Astrocyte of the hippocampus (primary cell): ENCODE measurements at regions not wholly inside any gene's neighbourhood (a gene's known extent, or its start where the extent isn't known, plus 50 kb on each side); places are given as distances from the start of the nearest gene placed in this dataset.
"Not testable (repeated sequence)": the region's sequence is repeated elsewhere in the genome, so short reads cannot be mapped to it uniquely, and the experiment has no call there.

Experiments used
- DNase-seq: peaks from one replicate; pipeline ENCODE4 v3.0.0; 2011; ENCODE audit warnings: low read depth, low spot score

- DNase-seq, result no peak
Observed at GRCh38 chr10:118805146-118805545, 50.4 kb upstream of the CACUL1 start.

- DNase-seq, result no peak
Observed at GRCh38 chr10:118807512-118808305, 52.9 kb upstream of the CACUL1 start.

GRCh38 chr10:118808601-118809356 is 54.0 kb upstream of the CACUL1 start:
- DNase-seq, result no peak

DNA sequence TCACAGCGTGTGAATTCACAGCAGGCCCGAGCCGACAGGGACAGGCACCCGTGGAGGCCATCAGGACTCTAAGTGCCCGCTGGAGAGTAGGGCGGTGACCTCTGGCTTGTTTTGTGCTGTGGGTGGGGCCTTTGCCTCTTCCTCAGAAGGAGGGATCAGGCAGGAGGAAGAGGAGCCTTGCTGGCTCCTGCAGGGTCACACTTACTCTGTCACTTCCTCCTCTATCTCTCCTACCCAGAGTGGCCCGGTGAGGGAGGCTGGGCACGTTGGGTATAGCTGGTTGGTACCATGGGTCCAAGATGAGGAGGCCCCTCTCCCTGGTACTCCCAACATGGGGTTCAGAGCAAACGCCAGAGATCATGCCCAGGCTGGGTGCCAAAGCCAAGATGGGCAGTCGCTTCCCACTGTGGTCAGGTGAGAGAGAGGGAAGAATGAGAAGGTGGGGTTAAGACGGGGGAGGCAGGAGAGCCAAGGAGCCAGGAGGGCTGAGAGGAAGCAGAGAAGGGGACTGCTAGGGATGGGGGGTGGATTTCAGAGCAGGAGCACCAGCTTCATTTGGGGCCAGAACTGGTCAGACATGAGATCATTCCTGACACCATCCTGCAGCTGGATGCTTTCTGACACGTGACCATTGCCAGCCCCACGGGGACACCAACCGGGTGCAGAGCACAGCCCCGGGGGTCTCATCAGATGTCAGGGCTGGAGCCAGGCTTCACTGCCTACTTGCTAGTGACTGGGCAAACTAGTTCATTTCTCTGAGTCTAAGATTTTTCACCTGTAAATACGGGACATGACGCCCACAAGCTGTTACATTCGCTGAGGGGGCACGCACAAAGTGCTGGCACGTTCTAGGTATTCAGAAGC is 54.8 kb upstream of the CACUL1 start:
- DNase-seq, result no peak

DNA sequence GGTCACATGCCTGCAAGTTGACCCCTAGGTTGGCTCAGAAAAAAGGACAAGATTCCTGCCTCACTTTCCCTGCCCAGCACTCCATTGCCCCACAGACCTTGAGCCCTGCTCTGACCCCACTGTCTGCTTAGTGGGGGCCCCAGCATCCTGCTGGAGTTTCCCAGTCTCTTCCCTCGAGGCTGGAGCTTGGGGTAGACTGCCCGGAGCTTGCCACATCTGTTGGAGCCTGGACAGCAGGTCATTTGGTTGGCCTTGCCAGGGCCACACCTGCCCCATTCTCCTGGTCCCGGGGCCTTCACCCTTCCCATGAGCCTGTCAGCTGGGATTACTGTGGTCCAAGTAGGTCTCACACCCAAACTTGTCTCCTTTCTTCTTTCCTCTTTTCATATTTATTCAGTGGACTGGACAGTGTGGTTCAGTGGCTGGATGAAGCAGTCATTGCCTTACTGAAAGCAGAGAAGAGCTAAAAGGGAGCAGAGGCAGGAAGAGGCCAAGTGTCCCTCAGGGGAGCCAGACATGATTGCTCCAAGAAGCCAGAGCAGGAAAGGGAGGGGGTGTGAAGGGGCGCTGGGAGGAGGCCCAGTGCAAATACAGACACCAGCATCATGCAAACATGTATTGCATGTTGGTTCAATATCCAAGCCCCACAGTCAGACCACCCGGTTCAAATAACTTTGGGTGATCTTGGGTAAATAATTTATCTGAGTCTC is 56.2 kb upstream of the CACUL1 start:
- DNase-seq, result no peak

DNA sequence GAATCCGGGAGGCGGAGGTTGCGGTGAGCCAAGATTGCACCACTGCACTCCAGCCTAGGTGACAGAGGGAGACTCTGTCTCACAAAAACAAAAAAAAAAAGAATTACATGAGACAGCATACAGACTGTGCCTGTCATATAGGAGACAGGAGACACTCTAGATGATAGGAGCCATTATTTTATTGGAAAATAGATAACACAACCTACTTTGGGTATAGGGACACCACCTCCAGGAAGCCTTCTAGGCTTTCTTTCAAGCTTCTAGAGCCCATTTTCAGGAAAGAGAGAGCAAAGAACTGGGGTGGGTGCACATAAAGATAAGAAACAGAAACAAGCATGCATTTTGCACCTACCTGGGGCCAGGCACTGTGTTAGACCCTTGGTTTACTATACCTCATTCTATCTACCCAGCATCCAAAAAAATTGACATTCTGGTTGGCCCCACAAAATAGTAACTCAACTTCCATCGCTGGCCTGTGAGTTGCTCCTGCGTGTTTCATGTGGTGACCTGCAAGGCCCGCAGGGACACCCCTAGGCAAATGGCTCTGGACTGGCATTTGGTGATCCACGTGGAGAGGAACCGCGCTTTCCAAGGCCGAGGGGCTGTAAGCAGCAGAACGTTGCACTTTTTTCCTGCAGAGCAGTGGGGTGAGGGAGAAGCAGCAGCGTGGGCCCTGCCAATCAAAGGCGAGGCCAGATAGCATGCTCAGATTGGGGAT is 57.1 kb upstream of the CACUL1 start:
- DNase-seq, result no peak

DNA sequence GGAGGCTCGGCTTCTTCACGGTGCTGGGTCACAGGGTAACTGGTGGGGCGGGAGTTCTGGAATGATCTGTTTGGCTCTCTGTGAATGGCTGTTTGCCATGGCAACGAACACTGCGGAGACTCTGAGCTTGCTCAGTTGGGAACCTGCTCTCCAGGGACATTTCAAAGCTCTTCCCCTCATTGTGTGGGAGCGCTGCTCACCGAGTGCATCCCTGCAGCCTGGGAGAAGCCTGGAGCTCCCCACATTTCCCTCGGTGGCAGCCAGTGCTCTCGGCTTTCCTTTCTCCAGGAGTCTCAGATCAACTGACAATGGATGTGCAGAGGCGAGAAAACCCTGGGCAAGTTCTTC is 57.6 kb upstream of the CACUL1 start:
- peak; percentile 26 for DNase-seq

GRCh38 chr10:118813001-118813400 is 58.2 kb upstream of the CACUL1 start:
- DNase-seq, result not testable (repeated sequence)

- DNase-seq, result no peak
Observed at GRCh38 chr10:118816471-118817168, 61.9 kb upstream of the CACUL1 start.

DNA sequence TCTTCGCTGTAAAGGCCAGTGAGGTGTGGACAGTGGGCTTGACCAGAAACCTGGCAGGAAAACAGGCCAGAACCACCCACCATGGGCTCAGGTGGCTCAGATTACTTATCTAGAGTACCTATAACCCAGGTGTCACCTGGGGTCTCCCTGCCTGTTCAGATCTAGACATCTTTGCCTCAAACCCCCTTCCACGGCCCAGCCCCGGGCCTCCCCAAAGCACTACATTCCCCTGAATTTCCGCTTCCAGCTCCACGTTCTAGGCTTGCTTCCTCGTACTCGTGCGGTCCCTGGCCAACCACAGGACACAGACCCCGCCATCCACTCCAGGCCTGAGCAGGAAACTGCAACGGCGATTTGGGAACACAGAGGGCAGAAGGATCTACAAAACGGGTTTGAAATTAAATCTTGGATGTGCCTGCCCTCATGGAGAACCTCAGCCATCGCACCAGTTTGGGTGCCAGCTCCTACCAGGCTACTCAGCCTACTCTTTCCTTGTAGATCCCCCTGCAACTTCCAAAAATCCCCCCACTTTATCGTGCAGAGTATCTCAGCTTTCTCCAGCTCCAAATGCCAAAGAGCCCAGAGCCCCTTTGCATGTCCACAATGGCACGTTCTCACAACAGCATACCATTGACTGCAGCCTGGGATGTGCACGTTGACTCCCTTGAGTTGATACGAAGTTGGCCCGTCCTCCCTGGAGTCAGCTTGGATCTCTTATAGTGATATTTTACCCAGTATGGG is 62.7 kb upstream of the CACUL1 start:
- no peak for DNase-seq

- DNase-seq, result peak; percentile 22
Observed at GRCh38 chr10:118818621-118819221, 64.0 kb upstream of the CACUL1 start.

- DNase-seq, result no peak
Observed at GRCh38 chr10:118820326-118821116, 65.8 kb upstream of the CACUL1 start.

DNA sequence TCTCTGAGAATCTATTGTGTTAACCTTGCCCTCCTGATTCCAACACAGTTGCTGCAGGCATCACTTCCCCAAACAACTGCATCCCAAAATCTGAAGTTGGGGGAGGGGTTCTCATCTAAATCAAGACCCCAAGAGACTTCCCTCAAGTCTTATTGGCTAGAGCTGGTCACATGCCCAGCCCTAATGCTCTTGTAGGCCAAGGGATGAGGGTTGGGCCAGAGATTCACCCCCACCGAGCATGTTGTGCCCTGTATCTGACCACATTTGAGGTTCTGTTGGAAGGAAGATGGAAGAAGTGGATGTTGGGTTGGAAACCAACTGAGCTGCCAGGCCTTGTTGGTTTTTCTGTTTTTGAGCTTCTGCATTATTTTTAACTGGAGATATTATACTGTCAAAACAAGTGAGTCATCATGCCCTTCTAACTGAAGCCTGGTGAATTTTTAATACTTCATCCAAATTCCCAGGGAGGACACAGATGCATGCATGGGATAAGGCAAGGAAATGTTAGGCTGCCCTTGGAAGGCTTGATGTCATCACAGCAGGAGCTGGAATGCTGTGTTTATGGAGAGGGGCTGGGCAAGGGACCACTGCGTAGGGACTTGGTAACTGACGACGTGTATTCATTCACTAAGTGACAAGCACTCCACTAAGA is 68.6 kb upstream of the CACUL1 start:
- DNase-seq, result no peak

- DNase-seq, result no peak
Observed at GRCh38 chr10:118827053-118827452, 72.3 kb upstream of the CACUL1 start.

DNA sequence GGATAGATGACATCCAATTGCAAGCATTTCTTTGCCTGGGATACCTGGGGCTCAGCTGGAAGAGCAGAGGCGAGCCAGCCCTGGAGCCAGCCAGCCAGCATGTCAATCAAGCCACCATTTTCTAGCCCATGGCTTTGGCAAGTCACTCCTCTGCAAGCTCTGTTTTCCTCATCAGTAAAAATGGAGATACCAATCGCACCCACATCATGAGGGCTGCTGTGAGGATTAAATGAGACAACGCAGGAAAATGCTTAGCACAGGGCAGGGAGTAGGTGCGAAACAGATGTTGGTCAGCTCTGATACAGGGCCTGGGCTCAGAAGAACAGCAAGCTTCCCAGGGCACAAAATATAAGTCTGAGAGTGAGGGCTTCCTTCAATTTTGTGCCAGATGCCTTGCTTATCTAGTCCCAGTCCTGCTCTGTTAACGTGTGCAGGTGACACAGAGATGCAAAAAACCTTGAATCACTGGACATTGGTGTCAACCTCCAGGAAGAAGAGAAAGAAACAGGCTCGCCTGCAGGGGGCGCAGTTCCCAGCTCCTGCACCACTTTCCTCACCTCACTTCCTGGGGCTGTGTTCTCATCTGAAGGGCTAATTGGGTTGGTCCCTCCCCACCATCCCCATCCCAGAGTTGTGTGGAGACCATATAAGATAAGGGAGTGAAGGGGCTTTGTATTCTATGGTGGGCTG is 72.8 kb upstream of the CACUL1 start:
- no peak for DNase-seq

DNA sequence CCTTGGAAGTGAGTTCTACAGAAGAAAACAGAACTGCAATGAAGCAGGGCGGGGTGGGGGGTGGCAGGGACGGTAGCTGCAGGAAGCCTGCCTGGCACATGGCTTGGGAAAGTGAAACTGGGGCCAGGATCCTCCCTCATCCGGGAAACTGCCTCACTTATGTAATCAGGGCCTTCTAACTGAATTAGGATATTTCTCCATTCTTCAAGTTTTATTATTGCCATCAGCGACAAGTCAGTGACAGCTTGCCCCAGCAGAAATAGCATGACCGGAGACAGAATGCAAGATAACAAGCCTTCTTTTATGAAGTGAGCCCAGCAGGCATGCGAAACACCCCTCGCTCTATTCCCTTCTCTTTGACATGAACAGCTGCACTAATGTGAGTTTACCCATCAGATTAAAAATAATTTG is 77.5 kb upstream of the CACUL1 start:
- DNase-seq, result no peak

DNA sequence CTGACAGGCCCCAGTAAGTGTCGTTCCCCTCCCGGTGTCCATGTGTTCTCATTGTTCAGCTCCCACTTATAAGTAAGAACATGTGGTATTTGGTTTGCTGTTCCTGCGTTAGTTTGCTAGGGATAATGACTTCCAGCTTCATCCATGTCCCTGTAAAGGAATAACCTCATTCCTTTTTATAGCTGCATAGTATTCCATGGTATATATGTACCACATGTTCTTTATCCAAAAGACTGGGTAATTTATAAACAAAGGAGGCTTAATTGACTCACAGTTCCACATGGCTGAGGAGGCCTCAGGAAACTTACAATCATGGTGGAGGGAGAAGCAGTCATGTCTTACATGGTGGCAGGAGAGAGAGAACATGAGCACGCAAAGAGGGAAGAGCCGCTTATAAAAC is 79.6 kb upstream of the CACUL1 start:
- not testable (repeated sequence) for DNase-seq
